HG03342 (cell line): ENCODE measurements at regions not wholly inside any gene's neighbourhood (a gene's known extent, or its start where the extent isn't known, plus 50 kb on each side); places are given as distances from the start of the nearest gene placed in this dataset.

Experiments used
- ATAC-seq: cut with Tn5 transposase; IDR thresholded peaks from one replicate; pipeline ENCODE4 v1.9.1; 2021; ENCODE audit warnings: mild to moderate bottlenecking, moderate library complexity; ENCODE audit not compliant: unreplicated experiment

DNA sequence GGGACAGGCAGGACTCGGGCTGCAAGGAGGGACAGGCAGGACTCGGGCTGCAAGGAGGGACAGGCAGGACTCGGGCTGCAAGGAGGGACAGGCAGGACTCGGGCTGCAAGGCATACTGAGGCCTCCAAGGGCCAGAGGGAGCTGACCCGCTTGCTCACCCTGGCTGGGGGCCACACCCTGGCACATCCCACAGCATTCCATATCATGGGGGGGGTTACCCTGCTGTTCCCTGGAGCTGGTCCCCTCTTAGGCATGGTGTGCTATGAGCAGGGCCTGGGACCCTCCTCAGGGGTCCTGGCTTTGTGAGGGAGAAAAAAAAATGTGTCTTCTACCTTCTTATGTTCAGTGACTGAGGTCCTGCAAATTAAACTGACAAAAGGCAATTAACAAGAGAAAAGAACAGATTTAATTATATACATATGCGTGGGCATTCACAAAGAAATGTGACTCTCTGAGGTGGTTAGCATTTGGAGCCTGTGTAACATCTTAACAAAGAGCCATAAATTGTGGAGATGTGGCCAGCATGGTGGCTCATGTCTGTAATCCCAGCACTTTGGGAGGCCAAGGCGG is 97.6 kb upstream of the ALDH1A3 start:
- ATAC-seq: no peak

DNA sequence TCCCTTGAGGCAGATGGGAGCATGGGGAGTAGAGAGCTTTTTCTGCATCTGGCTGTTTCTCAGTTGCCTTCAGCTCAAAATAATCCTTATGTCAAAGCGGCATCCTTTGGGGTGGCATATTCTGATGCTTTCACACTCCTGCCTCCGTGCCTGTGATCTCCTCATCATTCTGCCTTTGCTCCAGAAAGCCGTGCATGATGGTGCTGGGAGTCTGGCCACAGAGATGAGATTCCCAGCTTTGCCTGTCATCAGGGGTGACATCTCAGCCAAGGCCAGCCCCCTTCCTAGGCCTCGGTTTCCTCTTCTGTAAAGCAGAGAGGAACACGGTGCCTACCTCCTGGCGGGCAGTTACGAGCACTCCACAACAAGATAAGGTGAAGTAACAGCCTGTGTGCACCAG is 96.3 kb upstream of the ALDH1A3 start:
- ATAC-seq: no peak

DNA sequence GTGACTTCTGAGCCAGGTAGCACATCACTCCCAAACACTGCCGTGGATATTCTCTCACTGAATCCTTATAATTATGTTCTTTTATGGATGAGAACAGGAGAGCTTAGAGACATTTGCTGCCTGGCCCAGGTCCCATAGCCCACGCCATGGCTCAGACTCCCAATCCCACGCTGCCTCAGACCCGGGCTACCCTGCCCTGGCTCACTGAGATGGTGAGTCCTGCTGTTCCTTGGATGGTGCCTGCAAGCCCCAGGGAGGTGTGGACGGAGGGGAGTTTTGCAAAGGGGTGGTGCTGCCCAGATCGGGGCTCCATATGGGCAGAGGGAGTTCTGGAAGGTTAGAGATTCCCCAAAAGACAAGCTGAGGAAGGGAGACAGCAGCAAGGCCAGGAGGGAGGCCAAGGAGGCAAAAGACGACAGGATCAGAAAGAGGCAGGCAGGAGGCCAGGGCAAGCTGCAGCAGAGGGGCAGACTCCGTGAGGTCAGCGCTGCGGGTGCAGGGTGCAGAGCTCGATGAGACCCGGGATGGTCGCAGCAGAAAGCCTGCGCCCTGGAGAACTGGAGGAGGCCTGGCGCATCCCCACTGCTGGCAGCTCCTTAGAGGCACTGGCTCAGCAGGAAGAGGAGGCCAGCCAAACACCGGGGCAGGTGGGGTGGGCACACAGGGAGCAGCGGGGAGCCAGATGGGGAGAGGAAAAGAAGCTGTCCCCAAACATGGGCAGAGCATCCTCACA is 95.7 kb upstream of the ALDH1A3 start:
- no peak for ATAC-seq

DNA sequence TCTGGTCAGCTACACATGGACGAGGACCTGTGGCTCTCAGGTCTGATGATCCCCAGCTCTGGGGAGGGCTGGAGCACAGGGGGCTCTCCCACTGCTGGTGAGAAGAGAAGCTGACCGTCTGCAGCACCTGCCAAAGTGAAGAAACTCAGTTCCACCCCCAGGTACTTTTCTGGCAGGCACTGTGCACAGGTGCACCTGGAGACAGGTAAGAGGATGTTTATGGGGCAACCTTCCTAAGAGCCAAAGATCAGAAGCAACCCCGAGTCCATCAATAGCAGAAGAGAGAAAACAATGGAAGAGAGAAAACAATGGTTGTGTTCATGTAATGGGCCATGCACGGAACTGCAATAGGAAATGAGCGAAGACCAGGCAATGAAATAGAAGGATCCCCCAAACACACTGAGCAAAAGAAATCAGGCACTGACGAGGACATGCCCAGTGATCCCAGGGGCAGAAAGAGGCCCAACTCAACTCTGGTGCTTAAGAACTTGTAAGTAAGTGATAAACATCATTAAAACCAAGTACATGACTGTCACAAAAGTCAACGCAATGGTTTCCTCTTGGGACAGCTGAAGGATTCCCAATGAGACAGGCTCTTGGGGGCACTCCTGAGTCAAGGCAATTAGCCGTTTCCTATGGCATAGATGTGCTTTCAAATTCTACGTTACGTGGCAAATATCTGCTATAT is 95.0 kb upstream of the ALDH1A3 start:
- no peak for ATAC-seq

DNA sequence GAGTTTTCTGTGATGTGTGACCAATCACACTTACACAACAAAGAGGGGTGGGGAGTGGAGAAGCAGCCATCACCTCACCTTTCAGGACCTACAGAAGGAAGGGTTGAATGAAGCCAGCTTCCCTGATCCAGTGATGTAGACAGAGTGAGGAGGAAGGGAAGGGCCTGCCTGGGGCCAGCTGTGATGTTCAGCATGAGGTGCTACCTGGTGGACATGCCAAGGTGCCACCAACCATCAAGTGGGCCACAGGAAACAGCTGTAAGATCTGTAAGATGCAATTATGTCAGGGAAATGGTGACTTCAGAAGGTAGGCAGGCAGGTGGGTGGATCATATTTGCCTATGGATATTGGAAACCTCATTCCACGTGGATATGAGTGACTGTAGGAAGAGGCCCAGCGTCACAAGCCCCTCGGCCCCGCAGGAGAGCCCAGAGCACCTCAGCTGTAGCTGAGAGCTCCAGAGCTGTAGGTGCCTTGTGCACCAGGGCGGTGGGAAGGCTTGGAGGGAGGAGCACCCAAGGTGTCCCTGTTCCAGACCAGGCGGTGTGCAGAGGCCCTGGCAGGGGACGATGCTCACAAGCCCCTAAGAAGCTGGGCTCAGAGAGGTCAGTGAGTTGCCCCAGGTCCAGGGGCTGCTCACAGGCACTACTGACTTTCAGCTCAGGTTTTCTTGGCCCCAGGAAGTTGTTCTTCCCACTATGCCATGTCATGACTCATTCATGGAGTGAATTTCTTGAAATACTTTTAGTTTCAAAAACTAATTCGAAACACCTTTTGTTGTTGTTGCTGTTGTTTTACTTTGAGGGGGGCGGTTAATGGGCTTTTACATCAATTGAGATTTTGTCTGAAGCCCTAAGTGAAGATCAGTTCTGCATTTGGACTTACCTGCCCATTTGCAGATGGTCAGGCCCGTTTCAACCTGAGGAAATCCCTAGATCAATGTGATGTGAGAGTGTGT is 94.2 kb upstream of the ALDH1A3 start:
- no peak for ATAC-seq

DNA sequence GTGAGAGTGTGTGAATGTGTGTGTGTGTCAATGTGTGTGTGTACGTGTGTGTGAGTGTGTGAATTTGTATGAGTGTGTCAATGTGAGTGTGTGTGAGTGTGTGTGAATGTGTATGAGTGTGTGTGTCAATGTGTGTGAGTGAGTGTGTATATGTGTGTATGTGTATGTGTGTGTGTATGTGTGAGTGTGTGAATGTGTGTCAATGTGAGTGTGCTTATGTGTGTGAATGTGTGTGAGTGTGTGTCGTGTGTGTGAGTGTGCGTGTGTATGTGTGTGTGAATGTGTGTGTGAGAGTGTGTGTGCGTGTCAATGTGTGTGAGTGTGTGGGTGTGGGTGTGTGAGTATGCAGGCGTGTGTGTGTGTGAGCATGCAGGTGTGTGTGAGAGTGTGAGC is 93.5 kb upstream of the ALDH1A3 start:
- ATAC-seq: no peak

DNA sequence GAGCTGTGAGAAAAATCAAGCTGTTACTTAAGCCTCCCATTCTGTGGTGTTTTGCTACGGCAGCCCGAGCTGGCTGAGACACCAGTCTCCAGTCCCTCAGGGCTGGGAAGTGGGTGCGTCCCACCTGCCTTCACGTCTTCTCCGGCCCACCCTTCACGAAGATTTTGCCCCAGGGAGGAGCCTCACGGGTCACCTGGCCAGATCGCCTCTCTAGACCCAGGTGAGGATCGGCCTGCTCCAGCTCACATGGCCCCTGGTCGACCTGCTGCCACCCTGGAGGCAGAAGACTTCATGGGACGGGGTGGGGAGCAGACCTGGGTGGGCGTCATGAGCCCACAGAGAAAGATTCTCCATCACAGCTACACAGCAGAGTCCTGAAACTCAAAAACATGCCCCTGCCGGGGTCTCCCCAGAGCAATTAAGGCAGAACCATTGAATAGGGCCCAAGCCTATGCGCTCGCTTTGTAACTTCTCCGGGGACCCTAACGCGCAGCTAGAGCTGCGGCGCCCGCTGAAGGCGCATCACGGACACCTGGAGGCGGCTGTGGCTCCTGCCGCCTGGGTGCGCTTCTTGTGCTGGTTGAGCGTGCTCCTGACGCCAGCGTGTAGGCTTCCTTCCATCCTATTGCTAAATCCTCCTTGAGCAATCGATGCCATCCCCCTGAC is 92.6 kb upstream of the ALDH1A3 start:
- no peak for ATAC-seq

DNA sequence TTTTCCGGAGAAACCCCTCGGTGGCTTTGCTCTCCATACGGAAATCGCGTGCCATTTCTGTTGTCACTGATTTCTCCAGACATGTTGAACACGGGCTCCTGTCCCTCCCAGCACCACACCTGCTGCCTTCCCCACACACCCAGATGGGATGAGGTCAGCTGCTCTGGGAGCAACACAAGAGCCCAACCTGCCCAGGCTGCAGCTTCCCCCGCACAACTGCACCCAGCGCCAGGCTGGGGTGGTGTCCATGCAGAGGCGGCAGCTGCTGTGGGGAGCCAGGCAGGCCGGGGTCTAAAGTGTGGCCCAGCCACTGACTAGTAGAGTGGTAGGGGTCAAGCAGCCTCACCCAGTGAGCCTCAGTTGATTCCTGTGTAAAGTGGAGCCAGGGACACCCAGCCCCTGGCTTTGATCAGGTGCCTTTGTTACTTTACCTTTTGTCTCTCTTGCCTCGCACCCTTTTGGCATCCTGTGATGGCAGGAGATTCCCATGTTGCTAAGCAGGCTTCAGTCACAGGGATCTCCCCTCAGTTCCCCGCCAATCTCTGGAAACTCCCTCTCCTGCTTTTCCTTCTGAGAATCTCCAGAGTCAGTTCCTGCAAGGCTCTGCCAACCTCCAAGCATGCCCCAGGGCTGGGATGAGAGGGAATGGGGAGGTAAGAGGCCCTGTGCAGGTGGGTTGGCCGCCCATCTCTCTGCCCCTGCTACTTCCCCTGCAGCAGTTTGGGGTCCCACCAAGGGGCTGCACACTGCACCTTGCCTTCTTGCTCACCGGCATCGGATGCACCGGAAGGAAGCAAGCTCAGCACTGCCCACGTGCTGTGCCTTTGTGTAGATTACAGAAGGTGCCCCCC is 91.8 kb upstream of the ALDH1A3 start:
- ATAC-seq: no peak

DNA sequence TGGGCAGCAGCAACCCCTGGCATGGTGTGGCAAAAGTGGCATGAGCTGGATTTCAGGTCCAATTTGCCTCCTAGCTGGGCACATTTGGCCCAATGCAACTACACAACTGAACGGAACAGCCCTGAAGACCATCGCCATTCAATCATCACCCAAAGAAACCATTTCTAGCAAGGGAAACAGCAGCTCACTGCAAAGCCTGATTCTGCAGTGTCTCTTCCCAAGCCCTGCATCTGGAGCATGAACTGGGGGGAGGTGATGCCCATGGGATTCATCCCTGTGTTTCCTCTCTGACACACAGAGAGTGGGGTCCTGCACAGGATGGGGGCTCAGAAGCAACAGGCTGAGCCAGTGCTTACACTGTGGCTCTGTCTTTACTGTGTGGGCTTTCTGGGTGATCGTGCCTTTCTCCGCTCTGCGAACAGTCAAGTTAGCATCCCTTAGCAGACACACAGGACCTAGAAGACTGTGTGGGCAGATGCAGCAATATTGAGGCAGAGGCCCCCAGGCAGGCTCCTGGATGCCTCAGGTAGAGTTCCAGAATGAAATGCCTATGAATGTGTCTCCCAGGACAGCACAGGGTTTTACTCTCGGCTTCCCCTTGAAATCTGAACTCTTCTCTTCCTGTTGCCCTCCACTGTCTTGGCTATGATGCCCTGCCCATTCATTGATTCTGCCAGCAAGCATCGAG is 91.1 kb upstream of the ALDH1A3 start:
- no peak for ATAC-seq

DNA sequence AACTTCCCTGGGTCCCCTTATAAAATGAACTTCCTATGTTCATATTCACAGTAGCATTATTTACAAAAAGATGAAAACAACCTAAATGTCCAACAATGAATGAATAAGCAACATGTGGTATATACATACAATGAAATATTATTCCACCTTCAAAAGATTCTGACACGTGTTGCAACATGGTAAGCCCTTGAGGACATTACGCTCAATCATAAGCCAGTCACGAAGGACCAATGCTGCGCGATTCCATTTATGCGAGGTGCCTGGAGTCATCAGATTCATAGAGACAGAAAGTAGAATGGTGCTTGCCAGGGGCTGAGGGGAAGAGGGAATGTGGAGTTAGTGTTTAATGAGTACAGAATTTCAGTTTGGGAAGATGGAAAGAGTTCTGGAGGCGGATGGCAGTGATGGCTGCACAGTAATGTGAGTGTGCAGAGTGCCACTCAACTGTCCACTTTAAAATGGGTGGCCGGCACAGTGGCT is 88.8 kb upstream of the ALDH1A3 start:
- no peak for ATAC-seq

DNA sequence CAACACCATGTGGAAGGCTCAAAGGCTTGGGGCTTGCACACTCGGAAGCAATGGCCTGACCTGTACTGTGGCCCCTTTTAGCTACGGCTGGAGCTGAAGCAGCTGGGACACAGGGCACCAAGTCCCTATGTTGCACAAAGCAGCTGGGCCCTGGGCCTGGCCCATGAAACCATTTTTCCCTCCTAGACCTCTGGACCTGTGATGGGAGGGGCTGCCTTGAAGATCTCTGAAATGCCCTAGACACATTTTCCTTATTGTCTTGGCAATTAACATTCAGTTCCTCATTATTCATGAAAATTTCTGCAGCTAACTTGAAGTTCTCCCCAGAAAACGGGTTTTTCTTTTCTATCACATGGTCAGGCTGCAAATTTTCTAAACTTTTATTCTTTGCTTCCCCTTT is 85.6 kb upstream of the ALDH1A3 start:
- ATAC-seq: no peak

DNA sequence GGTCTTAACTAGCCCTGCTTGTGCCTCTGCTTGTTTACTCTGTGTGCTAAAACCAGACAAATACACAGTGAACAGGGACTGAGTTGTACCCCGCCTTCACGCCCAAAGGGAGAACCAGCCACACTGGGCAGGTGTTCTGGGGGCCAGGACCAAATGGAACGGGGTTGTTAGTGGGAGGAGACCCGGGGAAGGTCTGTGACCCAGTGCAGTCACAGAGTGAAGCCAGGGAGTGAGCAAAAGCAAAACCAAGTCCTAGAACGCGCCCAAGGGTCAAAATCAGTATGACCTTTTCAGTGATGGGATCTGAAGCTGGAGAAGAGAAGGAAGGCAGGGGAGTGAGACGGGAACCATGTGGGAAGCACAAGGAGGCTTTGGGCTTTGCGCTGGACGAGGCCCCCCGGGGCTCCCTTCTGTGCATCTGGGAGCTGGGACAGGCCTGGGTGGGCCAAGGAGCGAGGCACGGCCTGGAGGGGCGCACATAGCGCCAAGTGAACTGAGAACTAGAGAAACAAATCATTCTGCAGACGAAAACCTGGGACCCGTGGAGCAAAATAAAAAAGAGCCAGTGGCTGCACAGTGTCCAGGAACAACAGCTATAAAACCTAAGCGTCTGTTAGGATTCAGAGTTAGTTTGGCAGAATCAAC is 78.3 kb upstream of the ALDH1A3 start:
- no peak for ATAC-seq

DNA sequence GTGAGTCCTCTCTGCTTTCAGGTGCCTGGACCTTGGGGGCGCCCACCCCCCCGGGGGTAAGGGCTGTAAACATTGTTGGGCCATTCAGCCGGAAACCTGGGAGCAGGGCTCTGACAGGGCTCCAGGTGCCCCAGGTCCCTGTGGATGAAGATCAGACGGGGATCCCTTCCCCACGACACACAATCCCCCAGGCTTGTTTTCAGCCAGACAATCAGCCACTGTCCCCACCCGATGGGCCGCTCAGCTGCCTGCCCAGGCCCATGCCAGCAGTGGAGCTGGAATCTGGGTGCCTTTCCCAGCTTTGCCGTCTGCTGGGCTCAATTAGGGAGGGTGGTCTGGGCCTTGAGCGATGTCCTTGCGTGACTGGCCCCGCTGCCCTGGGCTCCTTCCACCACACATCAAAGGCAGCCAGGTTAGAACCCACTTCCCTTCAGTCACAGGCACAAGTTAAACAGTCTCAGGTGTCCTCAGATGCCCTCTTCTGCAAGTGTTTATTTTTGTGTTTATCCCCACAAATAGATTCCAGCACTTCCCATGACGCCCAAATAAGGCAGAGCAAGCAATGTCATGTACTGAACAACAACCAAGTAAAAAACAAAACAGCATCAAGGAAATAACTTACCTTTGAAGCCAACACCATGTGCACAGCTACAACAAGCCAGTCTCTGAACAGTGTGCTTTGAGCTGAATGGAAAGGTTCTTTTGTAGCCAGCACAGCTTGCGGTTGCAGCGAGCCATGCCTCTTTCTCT is 77.0 kb upstream of the ALDH1A3 start:
- no peak for ATAC-seq

DNA sequence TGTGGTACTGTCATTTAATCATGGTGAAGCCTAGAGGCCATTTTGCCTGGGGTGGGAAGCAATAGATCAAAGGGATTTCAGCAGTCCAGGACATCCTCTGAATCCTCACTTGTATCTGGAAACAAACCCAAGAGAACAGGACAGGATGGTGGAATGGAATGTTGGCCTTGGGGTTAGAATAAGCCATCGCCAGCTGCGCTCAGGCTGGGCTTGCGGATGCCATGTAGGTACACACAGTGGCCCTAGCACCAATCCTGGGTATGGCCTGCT is 76.5 kb upstream of the ALDH1A3 start:
- ATAC-seq: no peak

DNA sequence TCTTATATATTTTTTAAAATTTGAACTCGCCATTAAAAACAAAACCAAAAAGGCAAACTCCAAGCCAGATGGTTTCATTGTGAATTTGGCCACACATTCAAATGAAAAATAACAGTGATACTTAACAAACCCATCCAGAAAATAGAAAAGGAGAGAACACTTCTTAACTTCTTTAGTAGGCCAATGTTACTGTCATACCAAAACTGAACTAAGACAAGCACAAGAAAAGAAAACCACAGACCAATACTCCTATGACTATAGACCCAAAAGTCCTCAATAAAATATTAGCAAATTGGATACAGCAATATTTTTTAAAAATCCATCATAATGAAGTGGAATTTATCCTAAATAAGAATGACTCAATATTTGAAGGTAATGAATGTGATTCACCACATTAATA is 73.5 kb upstream of the ALDH1A3 start:
- ATAC-seq: no peak

DNA sequence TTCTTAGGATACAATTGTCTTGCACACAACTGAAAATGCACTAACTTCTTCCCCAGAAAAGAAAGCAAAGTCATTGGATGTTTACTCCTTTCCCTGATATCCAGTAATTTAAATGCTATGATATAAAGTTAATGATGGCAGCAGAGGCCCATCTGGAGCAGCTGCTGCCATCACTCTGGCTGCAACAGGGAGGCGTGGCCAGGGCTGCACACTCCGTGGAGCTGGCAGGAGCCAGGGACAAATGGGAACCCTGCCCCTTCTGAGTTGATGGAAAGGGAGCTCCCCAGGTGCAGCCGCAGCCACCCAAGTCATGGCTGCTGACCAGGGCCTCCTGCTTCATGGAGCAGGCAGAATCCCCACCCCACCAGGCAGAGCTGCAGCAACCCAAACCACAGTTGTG is 72.6 kb upstream of the ALDH1A3 start:
- ATAC-seq: no peak

DNA sequence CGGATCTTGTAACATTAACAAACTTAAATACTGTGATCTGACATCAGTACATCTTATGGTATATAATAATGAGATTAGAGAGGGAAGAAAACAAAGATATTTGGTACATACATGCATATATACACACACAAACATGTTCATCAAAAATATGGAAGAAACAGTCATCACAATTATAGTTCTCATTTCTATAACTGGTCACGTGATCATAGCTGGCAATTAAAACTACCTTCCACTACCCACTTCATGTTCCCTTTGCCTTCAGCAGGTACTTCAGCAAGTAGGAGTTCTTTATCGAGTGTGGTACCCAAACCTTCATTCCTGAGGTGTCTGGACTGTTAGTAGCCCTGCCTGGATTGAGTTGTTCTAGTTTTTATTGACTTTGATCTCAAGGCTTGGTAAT is 70.9 kb upstream of the ALDH1A3 start:
- ATAC-seq: no peak

DNA sequence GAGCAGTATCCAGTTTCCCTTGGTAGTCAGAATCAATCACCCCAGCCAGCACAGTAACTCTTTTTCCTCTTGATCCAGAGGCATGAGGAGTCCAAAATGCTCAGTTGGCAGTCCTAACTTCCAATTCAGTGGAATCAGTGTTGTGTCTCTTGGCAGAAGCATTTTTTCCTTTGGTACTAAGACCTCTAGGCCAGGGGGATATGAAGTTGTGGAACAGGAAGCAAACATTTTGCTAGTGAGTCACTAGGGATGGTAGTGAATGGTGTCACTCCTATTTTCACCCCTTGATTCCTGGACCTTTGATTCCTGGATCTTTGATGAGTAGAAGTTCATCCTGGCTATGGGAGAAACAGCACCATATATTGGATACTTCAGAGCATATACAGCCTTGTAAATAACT is 70.5 kb upstream of the ALDH1A3 start:
- no peak for ATAC-seq
